Fibroblast of villous mesenchyme (primary cell): ENCODE measurements at regions not wholly inside any gene's neighbourhood (a gene's known extent, or its start where the extent isn't known, plus 50 kb on each side); places are given as distances from the start of the nearest gene placed in this dataset.
A peak's percentile ranks its signal among the peaks of the same experiment; 100 is the strongest.

Experiments
- DNase-seq: peaks from one replicate; pipeline ENCODE4 v3.0.0-alpha.2; 2010; ENCODE audit warnings: low read depth
- H3K4me3 ChIP-seq: 2 replicates; pipeline ENCODE4 v1.5.1; 2011; ENCODE audit warnings: low read depth, mild to moderate bottlenecking, low read length
- CTCF ChIP-seq: IDR thresholded peaks from 2 replicates; pipeline ENCODE4 v1.5.1; 2012; ENCODE audit warnings: low read depth, mild to moderate bottlenecking, low read length; ENCODE audit not compliant: insufficient read depth

- no peak overlapping the region for H3K4me3 ChIP-seq
- DNase-seq = no peak
- TF ChIP-seq CTCF = no peak
Observed at GRCh38 chr2:217017456-217018252, 157.8 kb upstream of the TNP1 start.

- no peak overlapping the region for H3K4me3 ChIP-seq
- no peak for TF ChIP-seq CTCF
- no peak for DNase-seq
Observed at GRCh38 chr2:217016796-217017419, 157.0 kb upstream of the TNP1 start.

DNA sequence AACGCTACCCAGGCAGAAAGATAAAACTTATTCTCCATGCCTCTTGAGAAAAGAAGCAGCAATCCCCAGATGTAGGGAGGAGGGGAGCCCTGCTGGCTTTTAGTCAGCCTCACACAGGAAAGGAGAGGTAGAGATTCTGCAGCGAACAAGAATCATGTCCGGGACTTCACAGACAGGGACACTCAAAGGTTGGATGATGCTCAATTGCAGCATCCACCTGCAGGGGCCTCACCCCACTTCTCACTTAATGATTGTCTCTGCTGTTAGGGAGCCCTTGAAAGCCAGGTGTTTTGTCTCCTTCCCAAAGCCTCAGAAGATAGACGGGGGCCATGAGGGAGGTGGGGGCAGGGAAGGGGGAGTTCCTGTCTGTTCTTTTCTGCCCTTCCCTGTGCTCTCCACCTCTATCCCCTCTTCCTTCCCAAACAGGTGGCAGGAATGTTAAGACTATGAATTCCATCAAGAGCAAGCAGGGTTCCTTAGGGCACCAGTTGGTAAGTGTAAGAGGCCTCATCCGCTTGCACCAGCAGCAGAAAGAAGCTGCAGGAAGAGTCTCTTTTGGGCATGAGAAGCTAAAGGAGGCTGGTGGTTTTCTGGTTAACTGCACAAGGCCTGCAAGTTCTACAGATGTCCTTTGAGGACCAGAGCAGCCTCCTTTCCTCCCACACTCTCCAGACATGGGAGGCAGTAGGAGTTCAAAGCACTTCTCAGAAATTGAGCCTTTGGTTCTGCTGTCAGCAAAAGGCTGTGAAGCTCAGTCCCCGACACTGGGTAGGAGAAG is 154.7 kb upstream of the TNP1 start:
- no peak for TF ChIP-seq CTCF
- DNase-seq = no peak
- H3K4me3 ChIP-seq = no peak overlapping the region

DNA sequence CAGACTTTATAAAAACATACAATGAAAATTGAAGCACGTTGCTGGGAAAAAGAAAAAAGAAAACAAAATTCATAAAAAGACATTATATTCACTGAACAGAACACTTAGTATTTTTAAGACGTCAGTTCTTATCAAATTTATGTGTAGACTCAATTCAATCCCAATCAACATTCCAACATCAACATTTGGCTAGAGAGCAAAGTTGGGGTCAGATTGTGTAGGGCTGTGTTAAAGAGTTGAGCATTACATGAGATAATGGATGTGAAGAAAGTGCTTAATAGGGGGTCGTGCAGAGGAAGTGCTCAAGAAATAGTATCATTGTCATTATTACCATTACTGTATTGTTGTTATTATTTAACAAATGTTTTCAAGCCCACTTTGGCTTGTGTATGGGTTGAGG is 154.1 kb upstream of the TNP1 start:
- no peak overlapping the region for H3K4me3 ChIP-seq
- no peak for TF ChIP-seq CTCF
- no peak for DNase-seq

GRCh38 chr2:217011576-217011975 is 151.7 kb upstream of the TNP1 start:
- H3K4me3 ChIP-seq = no peak overlapping the region
- TF ChIP-seq CTCF = no peak
- DNase-seq = no peak

GRCh38 chr2:217010173-217010572 is 150.3 kb upstream of the TNP1 start:
- peak; percentile 58 for DNase-seq
- no peak for TF ChIP-seq CTCF

More at GRCh38 chr2:217010173-217010572, 150.3 kb upstream of the TNP1 start:
- no peak overlapping the region for H3K4me3 ChIP-seq
